Activated T-cell treated with anti-CD3 and anti-CD28 coated beads, Interleukin-2, amount 50 U/mL, for 4 hours (primary cell): ENCODE measurements at regions not wholly inside any gene's neighbourhood (a gene's known extent, or its start where the extent isn't known, plus 50 kb on each side); places are given as distances from the start of the nearest gene placed in this dataset.

Experiments used
- ATAC-seq, 2 donors: fragments of 200-7000 bp; cut with Tn5 transposase; one replicate each; pipeline ENCODE4 v1.10.0; 2021
- DNase-seq: peaks from one replicate; pipeline ENCODE4 v3.0.0-alpha.2; 2020
- H3K27me3 Mint-ChIP-seq: one replicate; pipeline ENCODE4 v1.8.0; 2021; ENCODE audit warnings: low read depth, mixed read lengths
- H3K36me3 Mint-ChIP-seq: one replicate; pipeline ENCODE4 v1.8.0; 2022; ENCODE audit warnings: mixed read lengths; ENCODE audit not compliant: insufficient read depth
- H3K4me1 Mint-ChIP-seq: one replicate; pipeline ENCODE4 v1.8.0; 2021; ENCODE audit warnings: low read depth, mixed read lengths
- H3K4me3 Mint-ChIP-seq: one replicate; pipeline ENCODE4 v1.8.0; 2021; ENCODE audit warnings: mild to moderate bottlenecking, moderate library complexity, mixed read lengths
- H3K9me3 Mint-ChIP-seq: one replicate; pipeline ENCODE4 v1.8.0; 2021; ENCODE audit warnings: mixed read lengths

DNA sequence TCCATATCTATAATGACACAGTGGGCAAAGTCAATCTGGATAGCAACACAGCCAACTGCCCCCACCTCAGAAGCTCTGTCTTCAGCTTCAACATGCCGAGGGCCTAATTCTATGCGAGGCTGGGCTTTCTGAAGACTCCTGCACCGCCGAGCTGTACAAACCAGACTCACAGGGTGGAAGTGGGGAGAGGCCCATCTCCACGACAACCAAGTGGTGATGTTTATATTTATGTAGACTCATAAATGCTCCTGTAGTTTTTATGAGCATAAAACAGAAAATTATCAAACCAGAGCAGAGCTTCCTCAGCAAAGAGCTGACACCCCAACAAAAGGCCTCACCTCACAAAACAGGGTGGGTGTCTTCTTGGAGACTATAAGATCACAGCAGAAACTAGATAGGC lies 77.0 kb upstream of the LGALSL start:
- DNase-seq (no peak), ATAC-seq (no peak)
- Mint-ChIP-seq H3K36me3 (no peaks in the 10 kb centered on the region), H3K27me3 (peaks cover 2% of the 10 kb centered on the region), H3K4me1 (no peaks in the 10 kb centered on the region), H3K4me3 (no peak overlapping the region), H3K9me3 (no peaks in the 10 kb centered on the region)

DNA sequence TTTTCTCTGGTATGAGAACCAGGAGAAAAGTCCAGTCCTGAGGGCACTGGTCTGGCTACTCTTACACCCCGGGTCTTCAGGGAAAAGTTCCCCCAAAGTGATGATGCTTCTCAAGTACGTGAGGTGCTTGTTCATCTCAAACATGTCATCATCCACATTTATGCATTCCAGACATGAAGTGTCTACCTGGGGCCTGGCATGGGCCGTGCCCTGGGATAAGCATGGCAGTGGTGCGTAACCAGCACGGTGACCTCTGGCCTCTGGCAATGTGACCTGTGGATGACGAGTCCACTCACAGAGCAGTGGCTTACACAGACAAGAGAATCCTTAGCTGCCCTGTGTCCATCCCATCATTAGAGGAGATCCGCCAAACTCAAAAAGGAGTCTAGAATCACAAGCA lies 74.8 kb upstream of the LGALSL start:
- no peak for DNase-seq

DNA sequence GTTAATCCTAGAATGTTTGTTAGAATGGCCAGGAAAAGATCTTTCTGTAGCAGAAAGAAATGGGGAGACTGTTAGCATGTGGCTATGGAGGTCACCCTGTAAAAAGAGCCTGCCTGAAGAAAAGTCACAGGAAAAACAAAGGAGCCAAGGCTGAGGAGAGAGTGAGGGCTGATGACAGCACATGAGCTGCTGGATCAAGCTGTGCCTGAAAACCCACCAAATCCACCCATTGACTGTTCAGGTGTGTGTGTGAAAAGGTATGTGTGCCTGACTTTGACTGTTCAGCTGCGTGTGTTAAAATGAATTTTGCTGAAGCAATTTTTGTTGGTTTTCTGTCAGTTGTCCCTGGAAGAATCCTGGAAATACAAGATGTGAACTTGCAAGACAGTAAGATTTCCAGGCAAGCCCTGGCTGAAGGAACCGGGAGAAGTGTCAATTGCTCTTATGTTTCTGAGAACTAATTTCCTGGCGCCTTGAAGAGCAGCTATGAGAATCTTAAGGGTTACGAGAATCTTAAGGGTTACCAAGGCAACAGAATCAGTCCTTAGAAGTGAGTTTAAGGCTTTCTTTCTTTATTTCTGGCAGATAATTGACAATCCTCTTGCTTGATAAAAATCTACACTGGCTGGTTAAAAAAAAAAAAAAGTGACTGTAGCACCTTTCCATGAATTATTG lies 73.0 kb upstream of the LGALSL start:
- Mint-ChIP-seq H3K9me3 (no peaks in the 10 kb centered on the region), H3K4me3 (no peak overlapping the region), H3K4me1 (no peaks in the 10 kb centered on the region), H3K36me3 (no peaks in the 10 kb centered on the region), H3K27me3 (peaks cover 2% of the 10 kb centered on the region)
- ATAC-seq (no peak), DNase-seq (no peak)

More for the DNA sequence above, 74.8 kb upstream of the LGALSL start:
- H3K36me3 Mint-ChIP-seq: no peaks in the 10 kb centered on the region
- H3K4me1 Mint-ChIP-seq: no peaks in the 10 kb centered on the region
- peaks cover 2% of the 10 kb centered on the region for H3K27me3 Mint-ChIP-seq
- H3K9me3 Mint-ChIP-seq: no peaks in the 10 kb centered on the region
- no peak overlapping the region for H3K4me3 Mint-ChIP-seq
- ATAC-seq: no peak

- no peaks in the 10 kb centered on the region for H3K4me1 Mint-ChIP-seq
- H3K27me3 Mint-ChIP-seq: peaks cover 2% of the 10 kb centered on the region
- H3K36me3 Mint-ChIP-seq: no peaks in the 10 kb centered on the region
- H3K9me3 Mint-ChIP-seq: no peaks in the 10 kb centered on the region
- no peak overlapping the region for H3K4me3 Mint-ChIP-seq
- no peak for DNase-seq
- ATAC-seq: no peak
Measured at GRCh38 chr2:64383016-64383591, 70.9 kb upstream of the LGALSL start.

GRCh38 chr2:64383881-64384280 lies 70.1 kb upstream of the LGALSL start:
- H3K27me3 Mint-ChIP-seq: no peaks in the 10 kb centered on the region
- DNase-seq (no peak), ATAC-seq (no peak)
- H3K36me3 Mint-ChIP-seq: no peaks in the 10 kb centered on the region
- no peaks in the 10 kb centered on the region for H3K4me1 Mint-ChIP-seq
- H3K4me3 Mint-ChIP-seq: no peak overlapping the region
- no peaks in the 10 kb centered on the region for H3K9me3 Mint-ChIP-seq

DNA sequence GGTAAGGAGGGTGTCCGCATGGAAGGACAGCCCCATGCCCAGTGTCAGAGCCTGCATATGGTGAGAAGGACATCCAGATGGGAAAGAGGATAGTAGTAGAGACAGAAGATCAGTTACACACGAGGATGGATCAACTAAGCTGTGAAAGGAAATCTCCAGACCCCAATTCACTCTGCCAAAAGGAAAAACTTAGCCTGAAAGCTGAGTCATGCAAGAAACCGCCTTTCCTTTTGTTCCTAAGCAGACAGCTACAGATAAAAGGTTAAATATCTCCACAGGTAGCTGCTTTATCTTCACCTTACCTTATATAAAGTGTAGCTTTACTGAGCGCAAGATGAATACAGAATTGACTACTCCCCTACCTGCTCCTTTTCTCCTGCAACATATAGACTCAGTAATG lies 67.3 kb upstream of the LGALSL start:
- no peak for ATAC-seq
- no peaks in the 10 kb centered on the region for H3K27me3 Mint-ChIP-seq

GRCh38 chr2:64390586-64390985 lies 63.4 kb upstream of the LGALSL start:
- Mint-ChIP-seq H3K36me3 (peaks cover 2% of the 10 kb centered on the region), H3K4me3 (no peak overlapping the region), H3K27me3 (peaks cover 3% of the 10 kb centered on the region), H3K9me3 (peaks cover 3% of the 10 kb centered on the region), H3K4me1 (no peaks in the 10 kb centered on the region)
- DNase-seq (no peak), ATAC-seq (no peak)

More for the DNA sequence above, 67.3 kb upstream of the LGALSL start:
- Mint-ChIP-seq H3K9me3 (peaks cover 3% of the 10 kb centered on the region), H3K36me3 (no peaks in the 10 kb centered on the region), H3K4me1 (no peaks in the 10 kb centered on the region), H3K4me3 (no peak overlapping the region)
- DNase-seq: no peak

GRCh38 chr2:64391424-64391823 lies 62.5 kb upstream of the LGALSL start:
- ATAC-seq (no peak), DNase-seq (no peak)
- no peaks in the 10 kb centered on the region for H3K4me1 Mint-ChIP-seq
- peaks cover 2% of the 10 kb centered on the region for H3K36me3 Mint-ChIP-seq
- no peak overlapping the region for H3K4me3 Mint-ChIP-seq
- H3K9me3 Mint-ChIP-seq: peaks cover 3% of the 10 kb centered on the region
- peaks cover 3% of the 10 kb centered on the region for H3K27me3 Mint-ChIP-seq

GRCh38 chr2:64391940-64392339 lies 62.0 kb upstream of the LGALSL start:
- DNase-seq (no peak), ATAC-seq (no peak)
- H3K4me3 Mint-ChIP-seq: no peak overlapping the region
- H3K27me3 Mint-ChIP-seq: peaks cover 3% of the 10 kb centered on the region
- peaks cover 2% of the 10 kb centered on the region for H3K36me3 Mint-ChIP-seq
- peaks cover 3% of the 10 kb centered on the region for H3K9me3 Mint-ChIP-seq
- H3K4me1 Mint-ChIP-seq: no peaks in the 10 kb centered on the region

DNA sequence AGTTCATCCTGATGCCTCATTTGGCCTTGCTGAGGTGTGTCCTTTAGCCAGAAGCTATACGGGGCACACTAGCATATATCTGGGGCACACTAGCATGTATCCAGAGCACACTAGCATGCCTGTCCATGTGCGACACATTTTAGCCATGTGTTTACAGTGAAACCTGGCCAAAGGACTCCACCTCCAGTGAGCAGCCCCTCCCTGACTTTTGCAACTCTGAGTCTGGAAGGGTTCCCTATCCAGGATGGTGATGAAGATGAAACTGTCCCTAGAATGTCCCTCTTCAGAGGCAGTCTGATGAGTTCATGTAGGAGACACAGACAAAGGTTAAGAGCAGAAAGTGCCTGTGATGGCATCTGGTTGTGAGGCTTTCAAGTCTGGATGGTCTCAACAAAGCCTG lies 61.4 kb upstream of the LGALSL start:
- DNase-seq: no peak
- Mint-ChIP-seq H3K9me3 (peaks cover 3% of the 10 kb centered on the region), H3K4me1 (no peaks in the 10 kb centered on the region), H3K27me3 (peaks cover 3% of the 10 kb centered on the region), H3K4me3 (no peak overlapping the region), H3K36me3 (peaks cover 2% of the 10 kb centered on the region)
- ATAC-seq: no peak

GRCh38 chr2:64393383-64394010 lies 60.5 kb upstream of the LGALSL start:
- no peak for DNase-seq
- Mint-ChIP-seq H3K9me3 (peaks cover 3% of the 10 kb centered on the region), H3K4me1 (no peaks in the 10 kb centered on the region), H3K36me3 (peaks cover 2% of the 10 kb centered on the region), H3K27me3 (peaks cover 3% of the 10 kb centered on the region), H3K4me3 (no peak overlapping the region)
- no peak for ATAC-seq

- Mint-ChIP-seq H3K27me3 (peaks cover 3% of the 10 kb centered on the region), H3K36me3 (peaks cover 2% of the 10 kb centered on the region), H3K9me3 (peaks cover 3% of the 10 kb centered on the region), H3K4me1 (peaks cover 1% of the 10 kb centered on the region), H3K4me3 (no peak overlapping the region)
- no peak for ATAC-seq
- DNase-seq: no peak
Measured at GRCh38 chr2:64394153-64394552, 59.8 kb upstream of the LGALSL start.

GRCh38 chr2:64396001-64396400 lies 58.0 kb upstream of the LGALSL start:
- Mint-ChIP-seq H3K4me3 (no peak overlapping the region), H3K4me1 (peaks cover 1% of the 10 kb centered on the region), H3K27me3 (peaks cover 3% of the 10 kb centered on the region), H3K36me3 (peaks cover 2% of the 10 kb centered on the region), H3K9me3 (no peaks in the 10 kb centered on the region)
- DNase-seq (no peak), ATAC-seq (no peak)

GRCh38 chr2:64396551-64396950 lies 57.4 kb upstream of the LGALSL start:
- no peak overlapping the region for H3K4me3 Mint-ChIP-seq
- DNase-seq: no peak
- H3K4me1 Mint-ChIP-seq: peaks cover 1% of the 10 kb centered on the region
- ATAC-seq: no peak
- H3K27me3 Mint-ChIP-seq: peaks cover 3% of the 10 kb centered on the region
- peaks cover 2% of the 10 kb centered on the region for H3K36me3 Mint-ChIP-seq
- H3K9me3 Mint-ChIP-seq: no peaks in the 10 kb centered on the region

- Mint-ChIP-seq H3K9me3 (no peaks in the 10 kb centered on the region), H3K36me3 (peaks cover 2% of the 10 kb centered on the region), H3K4me3 (no peak overlapping the region), H3K4me1 (peaks cover 1% of the 10 kb centered on the region), H3K27me3 (peaks cover 3% of the 10 kb centered on the region)
- no peak for DNase-seq
- ATAC-seq: no peak
Measured at GRCh38 chr2:64398516-64399129, 55.3 kb upstream of the LGALSL start.
